ENCODE measurements at regions not wholly inside any gene's neighbourhood (a gene's known extent, or its start where the extent isn't known, plus 50 kb on each side); places are given as distances from the start of the nearest gene placed in this dataset.

- DNase-seq (ENCODE audit: low read depth in 3 of 3) = no peak
Measured at GRCh38 chr16:86316967-86317812, 193.1 kb upstream of the FOXF1 start.

GRCh38 chr16:86317813-86318650, 192.3 kb upstream of the FOXF1 start:
- no peak for DNase-seq (ENCODE audit: low read depth in 3 of 3)

- DNase-seq (ENCODE audit: low read depth in 3 of 3) = no peak
Measured at GRCh38 chr16:86319585-86320236, 190.6 kb upstream of the FOXF1 start.

- no peak for DNase-seq (ENCODE audit: low read depth in 3 of 3)
Measured at GRCh38 chr16:86320237-86320595, 190.1 kb upstream of the FOXF1 start.

GRCh38 chr16:86321491-86321890, 188.8 kb upstream of the FOXF1 start:
- no peak for DNase-seq (ENCODE audit: low read depth in 3 of 3)

- no peak for DNase-seq (ENCODE audit: low read depth in 3 of 3)
Measured at GRCh38 chr16:86322283-86322682, 188.0 kb upstream of the FOXF1 start.

- DNase-seq (ENCODE audit: low read depth in 3 of 3) = no peak
Measured at GRCh38 chr16:86322806-86323205, 187.5 kb upstream of the FOXF1 start.

- DNase-seq (ENCODE audit: low read depth in 3 of 3) = no peak
Measured at GRCh38 chr16:86324320-86324719, 186.0 kb upstream of the FOXF1 start.

GRCh38 chr16:86325360-86325759, 185.0 kb upstream of the FOXF1 start:
- DNase-seq (ENCODE audit: low read depth in 3 of 3) = no peak

- no peak for DNase-seq (ENCODE audit: low read depth in 3 of 3)
Measured at GRCh38 chr16:86325895-86326294, 184.4 kb upstream of the FOXF1 start.

- DNase-seq (ENCODE audit: low read depth in 3 of 3) = no peak
Measured at GRCh38 chr16:86327321-86327720, 183.0 kb upstream of the FOXF1 start.

- DNase-seq (ENCODE audit: low read depth in 3 of 3) = no peak
Measured at GRCh38 chr16:86330906-86331305, 179.4 kb upstream of the FOXF1 start.

GRCh38 chr16:86334079-86334635, 176.2 kb upstream of the FOXF1 start:
- no peak for DNase-seq (ENCODE audit: low read depth in 3 of 3)

- no peak for DNase-seq (ENCODE audit: low read depth in 3 of 3)
Measured at GRCh38 chr16:86335266-86336172, 174.8 kb upstream of the FOXF1 start.

- no peak for DNase-seq (ENCODE audit: low read depth in 3 of 3)
Measured at GRCh38 chr16:86337138-86337537, 173.2 kb upstream of the FOXF1 start.

- DNase-seq (ENCODE audit: low read depth in 3 of 3) = no peak
Measured at GRCh38 chr16:86337581-86338402, 172.5 kb upstream of the FOXF1 start.

- DNase-seq (ENCODE audit: low read depth in 3 of 3) = no peak
Measured at GRCh38 chr16:86338403-86339115, 171.8 kb upstream of the FOXF1 start.

- no peak for DNase-seq (ENCODE audit: low read depth in 3 of 3)
Measured at GRCh38 chr16:86342161-86342834, 168.0 kb upstream of the FOXF1 start.

Measured in stimulated activated CD4-positive, alpha-beta T cell treated with anti-CD3 and anti-CD28 coated beads, TNF-alpha, amount 100 ng/mL, for 24 hours (primary cell).